HG02884 (cell line): ENCODE measurements at regions not wholly inside any gene's neighbourhood (a gene's known extent, or its start where the extent isn't known, plus 50 kb on each side); places are given as distances from the start of the nearest gene placed in this dataset.
"Not testable (repeated sequence)": the region's sequence is repeated elsewhere in the genome, so short reads cannot be mapped to it uniquely, and the experiment has no call there.

ENCODE experiments used
- ATAC-seq: cut with Tn5 transposase; IDR thresholded peaks from one replicate; pipeline ENCODE4 v1.9.1; 2021; ENCODE audit warnings: mild to moderate bottlenecking, moderate library complexity; ENCODE audit not compliant: unreplicated experiment

DNA sequence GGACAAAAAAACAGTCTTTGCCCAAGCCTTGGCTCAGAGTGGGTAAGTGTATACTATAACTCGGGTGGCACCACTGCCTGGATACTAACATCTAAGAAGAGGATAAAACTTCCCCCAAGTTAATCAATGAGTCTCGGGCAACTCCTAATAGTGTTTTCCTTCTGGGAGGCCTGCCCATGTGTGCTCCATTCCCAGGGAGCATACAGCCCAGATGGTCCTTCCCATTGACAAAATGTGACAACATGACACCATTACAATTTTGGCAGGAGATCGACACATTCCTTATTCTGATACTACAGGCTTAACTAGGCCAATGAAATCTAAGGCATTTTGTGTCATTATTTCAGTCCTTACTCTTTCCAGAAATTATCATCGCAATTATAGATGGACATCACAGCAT is 52.7 kb upstream of the CRIM1 start:
- no peak for ATAC-seq

DNA sequence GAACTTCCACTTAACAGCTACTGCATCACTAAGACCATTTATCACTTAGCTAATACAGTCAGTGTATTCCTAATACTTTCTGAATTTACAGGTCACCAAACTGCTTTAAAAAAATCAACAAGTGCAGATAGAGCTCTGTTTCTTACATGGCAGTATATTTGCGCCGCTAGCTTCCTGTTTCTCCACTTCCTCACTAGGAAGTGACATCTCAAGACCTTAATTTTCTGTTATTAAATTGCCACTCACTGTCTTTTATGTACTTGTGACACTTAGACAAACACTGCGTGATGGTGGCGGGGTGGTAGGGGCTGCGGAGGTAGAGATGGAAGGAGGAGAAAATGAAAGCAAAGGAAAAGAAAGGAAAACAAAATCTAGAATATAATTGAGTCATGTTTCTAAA is 53.7 kb upstream of the CRIM1 start:
- ATAC-seq = no peak

DNA sequence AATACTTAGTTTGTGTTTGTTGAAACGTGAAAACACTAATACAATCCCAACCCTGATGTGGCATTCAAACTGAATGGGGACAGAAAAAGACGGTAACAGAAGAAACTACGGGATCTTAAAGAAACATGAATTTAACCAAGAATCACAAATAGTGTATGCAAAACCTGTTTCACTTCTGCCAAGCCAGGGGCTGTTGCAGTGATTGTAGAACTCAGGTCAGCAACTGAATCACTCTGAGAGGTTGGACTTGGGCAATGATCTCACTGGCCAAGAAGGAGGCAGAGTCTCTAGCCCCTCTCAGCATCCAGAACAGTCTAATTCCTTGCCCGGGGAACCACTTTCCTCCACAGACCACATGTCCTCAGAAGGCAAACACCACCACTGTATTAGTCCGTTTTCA is 54.9 kb upstream of the CRIM1 start:
- no peak for ATAC-seq

DNA sequence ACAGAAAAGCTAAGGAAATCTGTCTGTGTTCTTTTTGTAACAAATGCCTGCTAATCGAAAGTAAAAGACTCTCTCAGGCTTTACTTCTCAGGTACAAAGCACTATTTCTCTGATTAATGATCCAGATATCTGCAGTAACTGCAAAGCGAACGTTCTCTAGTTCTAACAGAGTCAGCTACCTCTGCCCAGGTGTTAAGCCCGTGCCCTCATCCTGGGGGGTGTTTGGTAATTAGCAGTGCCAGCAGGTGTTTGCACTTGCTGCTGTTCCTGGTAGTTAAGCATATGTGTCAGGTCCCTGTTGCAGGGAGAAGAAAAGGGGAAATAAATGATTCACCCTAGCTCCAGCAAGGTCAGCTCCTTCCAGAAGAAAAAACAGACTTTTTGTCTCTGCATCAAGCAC is 58.8 kb upstream of the CRIM1 start:
- ATAC-seq = no peak

DNA sequence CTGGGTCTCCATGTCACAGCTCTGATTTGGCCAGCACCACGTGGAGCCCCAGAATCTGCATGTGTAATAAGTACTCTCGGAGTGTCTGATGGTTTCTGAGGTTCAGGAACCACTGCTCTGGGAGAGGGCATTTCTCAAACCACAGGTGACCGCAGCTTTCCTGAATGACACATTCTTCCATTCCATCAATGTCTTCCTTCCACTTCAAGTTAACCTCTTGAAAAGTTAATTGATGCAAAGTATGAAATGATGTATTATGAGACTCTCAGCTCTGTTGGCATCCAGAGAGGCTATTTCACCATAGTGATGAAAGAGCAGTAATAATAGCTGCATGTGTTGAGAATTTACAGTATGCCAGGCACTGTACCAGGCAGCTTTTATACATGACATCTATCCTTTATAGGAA is 61.3 kb upstream of the CRIM1 start:
- no peak for ATAC-seq

DNA sequence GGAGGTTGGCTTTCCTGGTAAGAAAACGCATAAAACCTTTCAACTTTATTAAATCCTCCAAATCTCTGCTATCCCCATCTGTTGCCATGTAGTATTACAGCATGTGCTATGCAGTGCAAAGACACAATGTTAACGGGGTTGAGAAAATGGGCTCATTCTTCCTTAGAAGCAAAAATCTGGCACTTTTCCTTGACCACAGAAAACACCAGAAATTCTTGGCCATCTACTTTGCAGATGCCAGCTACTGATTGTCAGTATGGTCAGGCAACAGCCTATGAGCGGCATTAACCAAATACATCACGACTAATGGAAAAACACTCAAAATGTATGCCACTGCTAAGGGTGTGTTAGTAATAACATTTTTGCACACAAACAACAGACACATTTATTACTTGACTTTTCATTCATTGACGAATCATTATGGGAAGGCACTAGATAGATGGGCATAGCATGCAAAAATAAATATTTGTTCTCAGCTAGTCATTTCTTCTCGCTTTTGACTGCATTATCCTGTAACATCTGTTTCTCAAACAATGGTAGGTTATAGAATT is 65.2 kb upstream of the CRIM1 start:
- no peak for ATAC-seq

DNA sequence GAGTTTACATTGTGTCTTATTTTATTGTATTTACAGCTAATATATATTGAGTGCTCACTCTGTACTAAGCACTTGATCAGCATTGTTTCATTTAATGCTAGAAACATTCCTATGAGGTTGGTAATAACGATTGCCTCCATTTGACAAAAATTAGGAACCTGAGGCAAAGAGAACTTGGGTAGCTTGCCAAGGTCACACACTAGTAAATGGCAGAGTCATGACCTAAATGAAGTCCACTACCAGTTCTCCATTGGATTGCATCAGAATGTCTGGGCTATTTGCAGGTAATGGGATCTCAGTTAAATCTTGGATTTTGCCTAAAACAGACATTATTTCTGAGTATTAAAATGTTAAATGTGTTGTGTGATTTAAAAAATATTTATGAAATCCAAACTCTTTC is 65.8 kb upstream of the CRIM1 start:
- no peak for ATAC-seq

DNA sequence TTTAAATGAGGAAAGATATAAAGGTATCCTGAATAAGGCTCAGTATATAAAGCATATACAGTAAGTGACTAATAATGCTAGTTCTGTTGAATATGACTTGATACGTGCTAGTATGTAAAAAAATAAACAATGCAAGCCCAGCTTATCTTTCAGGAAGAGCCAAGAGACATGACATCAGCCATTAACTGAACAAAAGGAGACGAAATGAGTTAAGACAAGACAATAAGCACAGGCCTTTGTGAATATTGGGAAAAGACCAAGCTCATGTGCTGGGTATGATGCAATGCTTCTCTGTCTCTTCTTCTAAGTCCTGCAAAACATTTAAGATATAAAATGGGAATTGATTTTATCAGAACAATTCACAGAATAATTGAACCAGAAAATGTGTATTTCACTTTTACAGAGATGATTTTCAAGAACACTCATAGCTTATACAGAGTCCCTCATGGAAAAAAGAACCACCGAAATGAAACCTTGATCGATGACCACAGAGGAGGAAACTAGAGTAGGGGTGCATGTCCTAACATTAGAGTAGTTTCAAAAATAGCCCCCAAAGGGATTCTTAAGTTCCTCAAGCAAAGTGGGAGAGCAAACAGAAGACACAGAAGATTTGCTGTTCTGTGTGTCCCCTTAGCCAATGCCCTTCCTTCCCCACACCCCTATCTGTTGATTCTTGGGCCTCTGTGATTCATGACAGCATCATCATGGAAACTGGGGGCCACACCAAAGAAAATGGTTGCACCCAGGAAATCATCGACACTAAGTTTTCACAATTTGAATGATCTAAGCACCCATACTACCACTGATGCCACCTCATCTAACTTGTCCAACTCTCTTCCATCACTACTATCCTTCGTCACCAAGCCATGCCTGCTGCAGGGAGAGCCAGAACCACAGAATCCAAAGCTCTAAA is 68.0 kb upstream of the CRIM1 start:
- peak; percentile 51 for ATAC-seq

DNA sequence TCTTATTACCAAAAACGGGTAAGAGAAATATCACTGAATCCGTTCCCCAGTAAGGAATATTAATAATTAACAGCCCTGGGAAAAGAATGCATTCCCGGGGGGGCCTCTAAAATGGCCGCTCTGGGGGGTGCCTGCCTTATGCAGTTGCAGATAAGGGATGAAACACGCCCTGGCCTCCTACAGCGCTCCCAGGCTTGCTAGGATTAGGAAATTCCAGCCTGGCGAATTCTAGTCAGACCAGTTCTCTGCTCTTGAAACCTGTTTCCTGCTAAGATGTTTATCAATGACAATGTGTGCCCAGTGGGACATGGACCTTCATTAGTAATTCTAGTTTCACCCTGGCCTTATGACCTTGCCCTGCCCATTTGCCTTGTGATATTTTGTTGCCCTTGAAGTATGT is 76.1 kb upstream of the CRIM1 start:
- ATAC-seq = not testable (repeated sequence)

DNA sequence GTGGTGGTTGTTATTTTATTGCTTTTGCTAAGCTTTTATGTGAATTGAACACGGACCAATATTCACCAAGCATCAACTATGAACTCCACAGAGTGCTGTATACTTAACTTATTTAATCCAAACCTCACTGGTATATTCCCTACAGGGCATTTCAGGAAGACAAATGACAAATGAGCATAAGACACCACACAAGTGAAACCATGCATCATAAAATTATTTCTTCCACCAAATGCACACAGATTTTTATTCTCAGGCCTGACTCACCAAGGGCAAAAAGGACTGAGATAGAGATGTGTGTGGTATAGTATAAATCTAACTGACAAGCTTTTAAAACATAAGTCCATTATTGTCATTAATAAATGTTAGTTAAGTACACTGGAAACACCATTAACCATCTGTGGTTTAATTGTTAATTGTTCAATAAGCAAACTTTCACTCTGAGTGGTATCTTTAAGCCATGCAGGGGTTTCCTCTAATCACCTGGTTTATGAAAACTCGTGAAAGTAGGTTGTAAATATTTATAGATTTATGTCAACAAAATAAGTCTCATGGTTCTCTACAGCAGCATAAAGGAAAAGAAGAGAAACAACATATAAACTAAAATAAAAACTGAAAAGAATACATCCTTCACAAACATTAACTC is 77.6 kb upstream of the CRIM1 start:
- ATAC-seq = no peak

DNA sequence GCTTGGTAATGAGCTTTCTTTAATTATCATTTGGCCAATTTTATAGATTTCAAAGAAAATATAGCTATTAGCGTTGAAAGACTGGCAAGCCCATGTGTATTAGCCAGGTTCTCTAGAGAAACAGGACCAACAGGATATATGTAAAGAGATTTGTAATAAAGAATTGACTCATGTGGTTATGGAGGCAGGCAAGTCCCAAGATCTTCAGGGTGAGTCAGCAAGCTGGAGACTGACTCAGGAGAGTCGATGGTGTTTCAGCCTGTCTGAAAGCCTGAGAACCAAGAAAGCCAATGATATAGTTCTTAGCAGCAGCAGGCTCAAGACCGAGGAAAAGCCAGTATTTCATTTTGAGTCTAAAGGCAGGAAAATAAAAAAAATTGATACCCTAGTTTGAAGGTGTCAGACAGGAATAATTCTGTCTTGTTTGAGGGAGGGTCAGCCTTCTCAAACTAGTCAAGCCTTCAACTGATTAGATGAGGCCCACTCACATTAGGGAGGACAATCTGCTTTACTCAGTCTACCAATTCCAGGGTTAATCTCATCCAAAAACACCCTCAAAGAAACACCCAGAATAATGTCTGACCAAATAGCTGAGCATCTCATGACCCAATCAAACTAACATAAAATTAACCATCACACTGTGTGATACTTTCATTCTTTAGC is 78.3 kb upstream of the CRIM1 start:
- ATAC-seq = no peak

DNA sequence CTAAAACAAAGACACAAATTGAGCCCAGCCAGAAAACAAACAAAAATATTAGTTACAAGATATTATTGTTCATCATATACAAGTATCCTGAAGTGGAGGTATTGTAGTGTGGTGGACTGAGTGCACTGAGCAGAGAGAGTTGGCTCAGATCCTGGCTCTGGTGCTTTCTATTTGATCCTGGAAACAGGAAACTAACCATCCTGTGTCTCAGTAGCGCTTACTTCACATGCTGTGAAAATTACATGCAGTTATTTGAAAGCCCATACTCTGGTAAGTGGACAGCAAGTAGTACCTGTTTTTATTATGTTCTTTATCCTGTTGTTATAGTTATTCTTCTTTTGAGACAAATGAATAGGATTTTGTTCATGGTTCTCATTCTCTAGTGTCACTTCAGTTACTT is 84.3 kb upstream of the CRIM1 start:
- no peak for ATAC-seq

DNA sequence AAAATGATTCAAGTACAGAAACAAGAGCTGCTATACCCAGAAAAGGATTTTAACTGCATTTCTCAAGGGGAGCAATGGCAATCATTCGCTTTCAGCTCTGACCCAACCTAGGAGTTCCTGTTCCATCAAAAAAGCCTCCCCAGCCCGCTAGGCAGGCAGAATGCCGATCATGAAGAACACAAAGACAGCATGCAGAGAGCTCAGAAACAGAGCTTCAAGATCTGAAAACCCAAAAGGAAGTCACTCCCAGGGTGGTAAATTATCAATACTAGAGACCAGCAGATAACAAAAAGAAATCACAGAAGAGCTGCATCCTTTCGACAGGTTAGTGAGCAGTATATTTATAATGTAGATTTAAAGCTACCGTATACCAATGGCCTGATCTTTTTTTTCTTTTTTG is 84.8 kb upstream of the CRIM1 start:
- no peak for ATAC-seq

DNA sequence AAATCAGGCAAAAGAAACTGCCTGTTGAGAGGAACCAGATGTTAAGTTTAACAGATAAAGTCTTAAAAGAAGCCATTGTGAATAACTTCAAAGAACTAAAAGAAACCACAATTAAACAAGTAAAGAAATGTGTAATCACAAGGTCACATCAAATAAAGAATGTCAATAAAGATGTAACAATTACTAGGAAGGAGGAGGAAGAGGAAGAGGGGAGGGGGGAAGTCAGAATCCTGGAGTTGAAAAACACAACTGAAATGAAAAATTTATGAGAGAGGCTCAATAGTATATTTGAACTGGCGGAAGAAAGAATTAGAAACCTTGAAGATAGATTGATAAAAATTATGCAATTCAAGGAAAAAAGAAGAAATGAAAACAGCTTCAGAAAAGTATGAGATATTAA is 88.4 kb upstream of the CRIM1 start:
- no peak for ATAC-seq

DNA sequence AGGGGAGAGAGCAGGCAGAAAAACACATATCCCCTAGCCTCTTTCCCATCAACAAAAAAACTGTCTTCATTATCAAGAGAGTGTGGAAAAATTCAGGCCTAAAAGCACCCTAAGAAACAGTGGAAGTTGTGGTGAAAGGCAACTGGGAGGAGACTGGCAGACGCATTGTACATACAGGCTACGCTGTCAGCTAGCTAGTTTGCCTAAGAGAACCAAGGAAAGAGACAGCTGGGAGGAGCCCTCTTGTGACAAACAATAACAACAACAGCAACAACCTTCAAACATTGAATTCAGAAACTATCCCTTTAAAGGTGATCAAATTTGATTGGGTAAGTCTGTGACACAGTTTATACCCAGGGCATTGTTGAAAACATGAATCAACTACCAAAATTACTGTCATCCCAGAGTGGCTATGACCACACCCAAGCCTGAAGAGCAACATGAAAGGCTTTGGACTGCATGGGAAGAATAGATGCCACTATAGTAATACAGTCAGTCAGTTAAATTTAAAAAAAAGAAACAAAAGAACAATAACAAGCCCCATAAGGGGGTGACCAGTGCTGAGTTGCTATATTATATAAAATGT is 88.9 kb upstream of the CRIM1 start:
- no peak for ATAC-seq

DNA sequence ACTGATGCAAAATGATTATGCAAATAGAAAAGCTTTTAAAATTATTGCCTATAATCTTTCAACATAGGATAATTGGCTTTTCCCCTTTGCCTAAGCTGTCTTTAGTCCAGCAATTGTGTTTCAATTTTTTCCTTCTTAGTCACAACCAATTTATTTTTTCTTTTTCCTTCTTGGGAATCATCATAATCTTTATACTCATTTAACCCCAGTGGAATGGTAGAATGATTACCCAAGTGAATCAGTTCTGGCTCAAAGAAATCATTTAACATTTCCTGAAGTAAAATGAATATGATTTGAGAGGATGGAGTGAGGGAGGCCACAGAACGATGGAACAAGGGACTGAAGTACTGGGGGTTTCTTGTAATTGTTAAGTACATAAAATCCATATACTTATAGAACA is 93.0 kb upstream of the CRIM1 start:
- ATAC-seq = no peak

DNA sequence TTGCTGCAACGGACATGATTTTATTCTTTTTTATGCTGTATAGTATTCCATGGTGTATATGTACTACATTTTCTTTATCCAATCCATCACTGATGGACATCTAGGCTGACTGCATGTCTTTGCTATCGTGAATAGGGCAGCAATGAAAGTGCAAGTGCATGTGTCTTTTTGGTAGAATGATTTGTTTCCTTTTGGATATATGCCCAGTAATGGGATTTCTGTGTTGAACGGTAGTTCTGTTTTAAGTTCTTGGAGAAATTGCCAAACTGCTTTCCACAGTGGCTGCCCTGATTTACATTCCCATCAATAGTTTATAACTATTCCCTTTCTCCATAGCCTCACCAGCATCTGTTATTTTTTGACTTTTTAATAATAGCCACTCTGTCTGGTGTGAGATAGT is 99.7 kb upstream of the CRIM1 start:
- ATAC-seq = no peak

DNA sequence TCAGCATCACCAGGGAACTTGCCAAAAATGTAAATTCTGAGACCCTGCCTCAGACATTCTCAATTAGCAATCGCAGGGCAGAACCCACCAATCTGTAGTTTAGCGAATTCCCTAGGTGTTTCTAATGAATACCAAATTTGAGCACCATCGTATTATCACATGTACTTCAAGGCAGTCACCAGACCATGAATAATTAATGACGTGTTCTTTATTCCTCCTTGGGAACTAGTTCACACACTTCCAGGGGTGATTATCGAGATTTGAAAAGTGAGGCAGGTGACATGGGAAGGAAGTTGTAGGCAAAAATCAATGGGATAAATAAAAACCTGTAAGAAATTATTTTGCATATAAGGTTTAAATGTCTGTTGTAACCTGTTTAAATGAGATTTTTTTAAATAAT is 102.5 kb upstream of the CRIM1 start:
- no peak for ATAC-seq

DNA sequence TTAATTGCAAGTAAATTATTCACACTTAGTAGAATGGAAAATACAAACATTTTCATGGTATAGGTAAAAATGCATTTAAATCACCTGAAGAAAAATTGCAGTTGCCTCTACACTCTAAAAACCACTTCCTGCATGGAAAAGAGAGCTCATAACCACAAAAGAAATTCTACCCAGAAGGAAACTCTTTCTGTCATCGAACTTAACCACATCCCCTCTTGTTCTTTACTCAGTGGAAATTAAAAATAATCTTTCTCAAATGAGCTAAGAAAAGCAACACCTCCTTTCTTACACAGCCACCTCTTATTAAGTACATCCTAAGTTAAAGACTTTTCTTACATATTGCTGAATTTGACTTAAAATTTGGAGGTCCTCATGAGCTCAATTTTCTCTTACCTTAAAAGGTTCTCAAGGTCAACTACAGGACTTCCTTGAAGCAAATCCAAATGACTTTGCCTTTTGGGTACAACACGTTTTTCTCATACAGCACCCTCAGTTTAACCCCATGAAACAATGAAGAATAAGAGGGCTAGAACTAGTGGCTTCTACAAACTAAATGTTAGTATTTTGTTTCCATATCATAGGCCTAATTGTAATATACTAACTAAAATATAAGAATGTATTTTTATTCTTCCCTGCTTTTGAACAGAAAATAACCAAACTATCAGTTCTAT is 109.1 kb upstream of the CRIM1 start:
- peak; percentile 85 for ATAC-seq

DNA sequence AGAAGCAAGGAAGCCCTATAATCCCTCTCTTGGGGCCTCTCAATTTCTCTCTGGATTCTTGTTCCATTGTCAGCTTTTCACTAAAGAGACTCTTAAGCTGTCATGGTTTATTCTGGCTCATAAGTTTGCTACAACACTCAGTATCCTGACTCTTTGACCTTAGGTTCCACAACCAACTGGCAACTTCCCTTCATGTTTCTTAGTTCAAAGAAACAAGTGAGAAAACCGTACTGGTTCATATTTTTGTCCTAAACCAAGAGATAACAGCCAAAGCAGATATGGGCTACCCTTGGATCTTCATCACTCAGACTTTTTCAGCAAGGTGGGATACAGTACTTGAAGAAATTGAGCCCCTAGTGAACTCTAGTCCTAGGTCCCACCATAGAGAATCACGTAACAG is 109.9 kb upstream of the CRIM1 start:
- no peak for ATAC-seq

DNA sequence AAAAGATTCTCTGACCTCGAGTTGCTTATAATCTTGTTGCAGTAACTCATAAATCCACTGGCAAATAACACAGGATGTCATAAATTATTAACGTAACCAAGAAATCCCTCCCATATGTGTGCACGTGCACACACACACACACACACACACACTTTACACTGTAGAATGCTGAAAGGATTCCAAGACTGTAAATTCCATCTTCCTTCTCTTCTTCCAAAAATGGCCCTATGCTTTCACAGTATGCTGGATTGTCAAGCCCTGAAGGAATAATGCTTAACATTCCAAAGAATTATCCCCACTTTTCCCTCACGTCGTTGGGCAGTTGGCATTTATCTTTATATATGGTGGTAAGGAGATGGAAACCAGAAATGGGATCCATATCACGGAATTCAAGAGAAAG is 117.5 kb upstream of the CRIM1 start:
- ATAC-seq = no peak
